BLaER1 treated with 17β-estradiol and CSF1 and Interleukin-3, amounts not matched to agents 10 nM and 100 nM (cell line): ENCODE measurements at regions not wholly inside any gene's neighbourhood (a gene's known extent, or its start where the extent isn't known, plus 50 kb on each side); places are given as distances from the start of the nearest gene placed in this dataset.

ENCODE experiments used
- H3K27ac ChIP-seq, 11 experiments: shearing (Covaris generic); formaldehyde crosslinking; 2 replicates each; pipeline ENCODE4 v1.8.1; 2022
- H3K27me3 ChIP-seq, 11 experiments: shearing (Covaris generic); formaldehyde crosslinking; 2 replicates each; pipeline ENCODE4 v1.8.1; 2022
- H3K36me3 ChIP-seq, 11 experiments: shearing (Covaris generic); formaldehyde crosslinking; 2 replicates each; pipeline ENCODE4 v1.8.1; 2022
- H3K4me1 ChIP-seq, 10 experiments: shearing (Covaris generic); formaldehyde crosslinking; 2 replicates each; pipeline ENCODE4 v1.8.1; 2022
- H3K4me2 ChIP-seq, 11 experiments: shearing (Covaris generic); formaldehyde crosslinking; 2 replicates each; pipeline ENCODE4 v1.8.1; 2022
- H3K4me3 ChIP-seq, 10 experiments: shearing (Covaris generic); formaldehyde crosslinking; 2 replicates each; pipeline ENCODE4 v1.8.1; 2022
- H3K9ac ChIP-seq, 11 experiments: shearing (Covaris generic); formaldehyde crosslinking; 2 replicates each; pipeline ENCODE4 v1.8.1; 2022
- H3K9me3 ChIP-seq, 11 experiments: shearing (Covaris generic); formaldehyde crosslinking; replicated peaks in 1 of 11; 2 replicates each; pipeline ENCODE4 v1.8.1; 2022
- H4K20me1 ChIP-seq, 11 experiments: shearing (Covaris generic); formaldehyde crosslinking; 2 replicates each; pipeline ENCODE4 v1.8.1; 2022
- Cebpa-rat ChIP-seq, 11 experiments: shearing (Covaris generic); IDR thresholded peaks; 2 replicates each; pipeline ENCODE4 v1.8.1; 2022

- TF ChIP-seq Cebpa-rat (IDR thresholded peaks at IDR 0.05): no peak
- H3K9ac ChIP-seq: no peak overlapping the region
- no peak overlapping the region for H3K27ac ChIP-seq
- H3K36me3 ChIP-seq: no peaks in the 10 kb centered on the region
- no peaks in the 10 kb centered on the region for H3K9me3 ChIP-seq
- no peaks in the 10 kb centered on the region for H3K27me3 ChIP-seq
- H3K4me3 ChIP-seq: no peak overlapping the region
- H3K4me1 ChIP-seq: no peaks in the 10 kb centered on the region
- H3K4me2 ChIP-seq: no peak overlapping the region
- H4K20me1 ChIP-seq: no peaks in the 10 kb centered on the region
Measured at GRCh38 chr7:19305698-19306097, 160.5 kb upstream of the FERD3L start.

- H3K27me3 ChIP-seq: no peaks in the 10 kb centered on the region
- H3K9ac ChIP-seq: no peak overlapping the region
- no peaks in the 10 kb centered on the region for H3K4me1 ChIP-seq
- no peaks in the 10 kb centered on the region for H4K20me1 ChIP-seq
- no peak overlapping the region for H3K4me3 ChIP-seq
- no peak overlapping the region for H3K27ac ChIP-seq
- no peak for TF ChIP-seq Cebpa-rat (IDR thresholded peaks at IDR 0.05)
- H3K4me2 ChIP-seq: no peak overlapping the region
- H3K9me3 ChIP-seq: no peaks in the 10 kb centered on the region
- no peaks in the 10 kb centered on the region for H3K36me3 ChIP-seq
Measured at GRCh38 chr7:19304086-19304485, 158.9 kb upstream of the FERD3L start.

GRCh38 chr7:19302731-19303130 is 157.5 kb upstream of the FERD3L start:
- H3K27ac ChIP-seq: no peak overlapping the region
- no peaks in the 10 kb centered on the region for H4K20me1 ChIP-seq
- TF ChIP-seq Cebpa-rat (IDR thresholded peaks at IDR 0.05): no peak
- no peaks in the 10 kb centered on the region for H3K9me3 ChIP-seq
- no peak overlapping the region for H3K9ac ChIP-seq
- H3K36me3 ChIP-seq: no peaks in the 10 kb centered on the region
- H3K4me2 ChIP-seq: no peak overlapping the region
- no peaks in the 10 kb centered on the region for H3K27me3 ChIP-seq
- H3K4me1 ChIP-seq: no peaks in the 10 kb centered on the region
- H3K4me3 ChIP-seq: no peak overlapping the region

GRCh38 chr7:19296617-19297016 is 151.4 kb upstream of the FERD3L start:
- no peak overlapping the region for H3K27ac ChIP-seq
- H3K4me3 ChIP-seq: no peak overlapping the region
- H3K9me3 ChIP-seq: no peaks in the 10 kb centered on the region
- H3K36me3 ChIP-seq: no peaks in the 10 kb centered on the region
- TF ChIP-seq Cebpa-rat (IDR thresholded peaks at IDR 0.05): no peak
- no peak overlapping the region for H3K4me2 ChIP-seq
- no peaks in the 10 kb centered on the region for H3K4me1 ChIP-seq
- H3K9ac ChIP-seq: no peak overlapping the region
- H4K20me1 ChIP-seq: no peaks in the 10 kb centered on the region
- no peaks in the 10 kb centered on the region for H3K27me3 ChIP-seq

GRCh38 chr7:19295376-19295775 is 150.2 kb upstream of the FERD3L start:
- no peaks in the 10 kb centered on the region for H3K27me3 ChIP-seq
- H3K4me3 ChIP-seq: no peak overlapping the region
- no peak overlapping the region for H3K4me2 ChIP-seq
- no peak overlapping the region for H3K27ac ChIP-seq
- no peak overlapping the region for H3K9ac ChIP-seq
- H3K36me3 ChIP-seq: no peaks in the 10 kb centered on the region
- H3K4me1 ChIP-seq: no peaks in the 10 kb centered on the region
- H4K20me1 ChIP-seq: no peaks in the 10 kb centered on the region
- no peaks in the 10 kb centered on the region for H3K9me3 ChIP-seq
- no peak for TF ChIP-seq Cebpa-rat (IDR thresholded peaks at IDR 0.05)

- Histone ChIP-seq H3K27me3 (no peaks in the 10 kb centered on the region), H3K27ac (no peak overlapping the region), H3K4me1 (no peaks in the 10 kb centered on the region), H3K36me3 (no peaks in the 10 kb centered on the region), H3K9ac (no peak overlapping the region), H3K9me3 (no peaks in the 10 kb centered on the region), H4K20me1 (no peaks in the 10 kb centered on the region), H3K4me3 (no peak overlapping the region), H3K4me2 (no peak overlapping the region)
- no peak for TF ChIP-seq Cebpa-rat (IDR thresholded peaks at IDR 0.05)
Measured at GRCh38 chr7:19294619-19295018, 149.4 kb upstream of the FERD3L start.

- H3K4me2 ChIP-seq: no peak overlapping the region
- no peaks in the 10 kb centered on the region for H3K27me3 ChIP-seq
- H3K9me3 ChIP-seq: no peaks in the 10 kb centered on the region
- no peak overlapping the region for H3K9ac ChIP-seq
- H3K36me3 ChIP-seq: no peaks in the 10 kb centered on the region
- no peaks in the 10 kb centered on the region for H4K20me1 ChIP-seq
- H3K4me3 ChIP-seq: no peak overlapping the region
- H3K4me1 ChIP-seq: no peaks in the 10 kb centered on the region
- H3K27ac ChIP-seq: no peak overlapping the region
- no peak for TF ChIP-seq Cebpa-rat (IDR thresholded peaks at IDR 0.05)
Measured at GRCh38 chr7:19293431-19293830, 148.2 kb upstream of the FERD3L start.

- H3K9me3 ChIP-seq: no peaks in the 10 kb centered on the region
Measured at GRCh38 chr7:19290968-19291367, 145.7 kb upstream of the FERD3L start.

GRCh38 chr7:19290066-19290465 is 144.8 kb upstream of the FERD3L start:
- Histone ChIP-seq H3K36me3 (no peaks in the 10 kb centered on the region), H3K9ac (no peak overlapping the region), H3K9me3 (no peaks in the 10 kb centered on the region), H4K20me1 (no peaks in the 10 kb centered on the region), H3K4me3 (no peak overlapping the region), H3K4me2 (no peak overlapping the region), H3K27ac (no peak overlapping the region), H3K27me3 (no peaks in the 10 kb centered on the region), H3K4me1 (no peaks in the 10 kb centered on the region)
- TF ChIP-seq Cebpa-rat (IDR thresholded peaks at IDR 0.05): no peak

More at GRCh38 chr7:19290968-19291367, 145.7 kb upstream of the FERD3L start:
- Histone ChIP-seq H3K9ac (no peak overlapping the region), H3K36me3 (no peaks in the 10 kb centered on the region), H3K4me2 (no peak overlapping the region), H3K4me3 (no peak overlapping the region), H3K27me3 (no peaks in the 10 kb centered on the region), H3K27ac (no peak overlapping the region), H4K20me1 (no peaks in the 10 kb centered on the region), H3K4me1 (no peaks in the 10 kb centered on the region)
- no peak for TF ChIP-seq Cebpa-rat (IDR thresholded peaks at IDR 0.05)

GRCh38 chr7:19284596-19285300 is 139.5 kb upstream of the FERD3L start:
- Histone ChIP-seq H3K36me3 (no peaks in the 10 kb centered on the region), H3K27me3 (no peaks in the 10 kb centered on the region), H3K9ac (no peak overlapping the region), H3K27ac (no peak overlapping the region), H3K4me3 (no peak overlapping the region), H3K4me2 (no peak overlapping the region), H4K20me1 (no peaks in the 10 kb centered on the region), H3K4me1 (no peaks in the 10 kb centered on the region), H3K9me3 (no peaks in the 10 kb centered on the region)
- no peak for TF ChIP-seq Cebpa-rat (IDR thresholded peaks at IDR 0.05)
